HepG2 (cell line): ENCODE measurements at regions not wholly inside any gene's neighbourhood (a gene's known extent, or its start where the extent isn't known, plus 50 kb on each side); places are given as distances from the start of the nearest gene placed in this dataset.

ENCODE experiments used
- ATAC-seq: fragments of 200-7000 bp; cut with Tn5 transposase; 3 replicates; pipeline ENCODE4 v1.9.1; 2020; ENCODE audit warnings: mild to moderate bottlenecking, moderate library complexity
- BruUV-seq: library from RNA; stranded (reverse); fragments of 400-500 nt; replicated peaks from 2 replicates; lab custom pipeline; 2021; lab: Mats Ljungman, UMichigan
- CTCF ChIA-PET: fragments of 300-600 bp; formaldehyde crosslinking; extraction: SDS; loops from one replicate; lab custom pipeline; 2021; ENCODE audit warnings: low total read pairs, inconsistent platforms, low intra/inter-chr PET ratio; lab: Yijun Ruan, JAX
- POLR2A ChIA-PET: fragments of 350-600 bp; sonication (Branson Sonifier 250); formaldehyde crosslinking; loops from one replicate; lab custom pipeline; 2020; ENCODE audit warnings: antibody characterized with exemption, inconsistent platforms; lab: Yijun Ruan, JAX
- DNase-seq: peaks from one replicate; pipeline ENCODE4 v3.0.0-alpha.2; 2015; ENCODE audit warnings: low spot score
- FAIRE-seq: peaks from 3 replicates; lab custom pipeline; 2011; peaks lifted over from hg19 to GRCh38; lab: Jason Lieb, UNC
- H2AFZ ChIP-seq: one replicate; pipeline ENCODE4 v1.6.1; 2011; ENCODE audit warnings: low read length, inconsistent platforms
- H3K27ac ChIP-seq: fragments of 300-600 bp; 3 replicates; pipeline ENCODE4 v1.8.0; 2011; ENCODE audit warnings: mixed run types, mild to moderate bottlenecking, mixed read lengths, low read length, inconsistent platforms; ENCODE audit not compliant: insufficient read depth; ENCODE audit errors: extremely low read length
- H3K27me3 ChIP-seq, 2 experiments: fragments of 200-600 bp in 1 of 2; 2 replicates in 1 of 2; 3 replicates in 1 of 2; pipeline versions ENCODE4 v1.6.0 to v1.8.0; 2011; ENCODE audit warnings: low read length in 2 of 2, mild to moderate bottlenecking in 2 of 2, moderate library complexity in 2 of 2, inconsistent platforms in 1 of 2; ENCODE audit not compliant: insufficient read depth in 2 of 2, control insufficient read depth in 1 of 2
- H3K36me3 ChIP-seq, 2 experiments: fragments of 200-600 bp in 1 of 2; replicated peaks in 1 of 2; 2 replicates in 1 of 2; 3 replicates in 1 of 2; pipeline versions ENCODE4 v1.5.1 to v1.8.0; 2011; ENCODE audit warnings: low read length in 2 of 2, inconsistent platforms in 1 of 2; ENCODE audit not compliant: insufficient read depth in 2 of 2, control insufficient read depth in 1 of 2
- H3K4me1 ChIP-seq: 2 replicates; pipeline ENCODE4 v1.5.1; 2012; ENCODE audit warnings: low read length, inconsistent platforms; ENCODE audit not compliant: insufficient read depth
- H3K4me2 ChIP-seq: 2 replicates; pipeline ENCODE4 v1.6.0; 2011; ENCODE audit warnings: low read depth, low read length, inconsistent platforms
- H3K4me3 ChIP-seq, 3 experiments: fragments of 200-600 bp in 1 of 3; sonication (generic), shearing (Covaris generic) in 1 of 3; replicated peaks in 1 of 3; 2 replicates each; pipeline ENCODE4 v1.5.1; 2011 to 2016; ENCODE audit warnings: low read length in 3 of 3, inconsistent platforms in 2 of 3, low read depth in 2 of 3, mild to moderate bottlenecking in 2 of 3, control low read depth in 1 of 3, mixed read lengths in 1 of 3; ENCODE audit not compliant: insufficient read depth in 1 of 3
- H3K79me2 ChIP-seq: one replicate; pipeline ENCODE4 v1.6.1; 2011; ENCODE audit warnings: low read length, inconsistent platforms; ENCODE audit not compliant: insufficient read depth
- H3K9ac ChIP-seq: 2 replicates; pipeline ENCODE4 v1.6.0; 2011; ENCODE audit warnings: mild to moderate bottlenecking, low read depth, low read length, inconsistent platforms; ENCODE audit not compliant: insufficient read depth
- H3K9me3 ChIP-seq: 2 replicates; pipeline ENCODE4 v1.5.1; 2012; ENCODE audit warnings: mild to moderate bottlenecking, low read length
- H4K20me1 ChIP-seq: 2 replicates; pipeline ENCODE4 v1.6.0; 2011; ENCODE audit warnings: inconsistent platforms, mild to moderate bottlenecking, low read length, moderate library complexity; ENCODE audit not compliant: insufficient read depth
- ARID4A ChIP-seq: sonication (generic); formaldehyde crosslinking; IDR thresholded peaks from 2 replicates; pipeline ENCODE4 v1.5.0; 2020; ENCODE audit warnings: mild to moderate bottlenecking, missing genetic modification reagents, borderline replicate concordance
- ETS1 ChIP-seq: sonication (generic); formaldehyde crosslinking; IDR thresholded peaks from 2 replicates; pipeline ENCODE4 v1.4.0; 2020; ENCODE audit warnings: missing genetic modification reagents
- PBX3 ChIP-seq: sonication (generic); formaldehyde crosslinking; IDR thresholded peaks from 2 replicates; pipeline ENCODE4 v1.8.1; 2023; ENCODE audit warnings: missing genetic modification reagents, inconsistent platforms, borderline replicate concordance
- RBAK ChIP-seq: sonication (generic); formaldehyde crosslinking; IDR thresholded peaks from 2 replicates; pipeline ENCODE4 v1.5.1; 2020; ENCODE audit warnings: mild to moderate bottlenecking, missing genetic modification reagents
- TRAFD1 ChIP-seq: sonication (generic); formaldehyde crosslinking; IDR thresholded peaks from 2 replicates; pipeline ENCODE4 v1.5.1; 2020; ENCODE audit warnings: missing genetic modification reagents, mild to moderate bottlenecking, borderline replicate concordance
- ZMYM4 ChIP-seq: sonication (generic); formaldehyde crosslinking; IDR thresholded peaks from 2 replicates; pipeline ENCODE4 v1.8.1; 2023; ENCODE audit warnings: mild to moderate bottlenecking, missing genetic modification reagents
- ZNF235 ChIP-seq: sonication (generic); formaldehyde crosslinking; IDR thresholded peaks from 2 replicates; pipeline ENCODE4 v1.8.1; 2023; ENCODE audit warnings: mild to moderate bottlenecking, missing genetic modification reagents, borderline replicate concordance
- WGBS: methylation state at CpG from one replicate; pipeline ENCODE4 v1.1.6; 2017; ENCODE audit warnings: low lambda C conversion rate; 5-methylcytosine and 5-hydroxymethylcytosine counted together
- in situ Hi-C: cut with HindIII; loops from 2 replicates; pipeline ENCODE4 v1.10.0; 2017; ENCODE audit warnings: low pct_unique_long_range_greater_than_20kb; ENCODE audit not compliant: extremely low pct_ligation_motif_present
- intact Hi-C: fragments of 100-400 bp; cut with micrococcal nuclease; formaldehyde crosslinking; loops from one replicate; pipeline ENCODE4 v1.10.0; 2022; ENCODE audit not compliant: unreplicated experiment

- BruUV-seq = no TSS peak
- POLR2A ChIA-PET = no interaction called here
- no peak overlapping the region for H3K9ac ChIP-seq
- no peak overlapping the region for H3K4me2 ChIP-seq
- CTCF ChIA-PET = no interaction called here
- H3K79me2 ChIP-seq = no peaks in the 10 kb centered on the region
- H3K27ac ChIP-seq = no peak overlapping the region
- H3K4me1 ChIP-seq = peaks cover 6% of the 10 kb centered on the region; the same call in 1 of the 2 replicates
- intact Hi-C loops (no loop called here), in situ Hi-C loops (no loop called here)
- H3K9me3 ChIP-seq = no peaks in the 10 kb centered on the region
- no peaks in the 10 kb centered on the region for H3K36me3 ChIP-seq
- FAIRE-seq (no peak), DNase-seq (no peak), ATAC-seq (no peak)
- no peak overlapping the region for H2AFZ ChIP-seq
- H3K27me3 ChIP-seq = no peaks in the 10 kb centered on the region; a peak in 1 of 5 replicates
- no peaks in the 10 kb centered on the region for H4K20me1 ChIP-seq
- TF ChIP-seq ZMYM4 (no peak), TRAFD1 (CRISPR knock-in tag) (no peak), RBAK (CRISPR knock-in tag) (no peak), ZNF235 (CRISPR knock-in tag) (no peak), ARID4A (no peak), PBX3 (no peak), ETS1 (CRISPR knock-in tag) (no peak)
- WGBS = 0% methylated on average over 5 of the region's 5 CpGs
- no peak overlapping the region for H3K4me3 ChIP-seq
These were observed 273.1 kb downstream of the PCNX1 start for GRCh38 chr14:71180397-71180796.
